ENCODE measurements at regions not wholly inside any gene's neighbourhood (a gene's known extent, or its start where the extent isn't known, plus 50 kb on each side); places are given as distances from the start of the nearest gene placed in this dataset.
"Not testable (repeated sequence)": the region's sequence is repeated elsewhere in the genome, so short reads cannot be mapped to it uniquely, and the experiment has no call there.

GRCh38 chr11:112623057-112623456 is 338.2 kb upstream of the NCAM1 start:
- H3K27ac ChIP-seq, result no peak overlapping the region
- no peak for TF ChIP-seq POLR2A (IDR thresholded peaks at IDR 0.05)
- no peak for TF ChIP-seq CTCF (IDR thresholded peaks at IDR 0.05)
- no peaks in the 10 kb centered on the region for H3K36me3 ChIP-seq
- DNase-seq, result no peak
- no peak overlapping the region for H3K4me3 ChIP-seq
- no peak for ATAC-seq
- no peaks in the 10 kb centered on the region for H3K9me3 ChIP-seq
- WGBS, 4 donors, result 46 to 74% (median 55%) methylated on average over 1 of the region's 1 CpG
- intact Hi-C loops (cut with DNase I), result no loop called here
- no peaks in the 10 kb centered on the region for H3K27me3 ChIP-seq
- H3K4me1 ChIP-seq, result no peaks in the 10 kb centered on the region

GRCh38 chr11:112624431-112624830 is 336.8 kb upstream of the NCAM1 start:
- no peak for TF ChIP-seq POLR2A (IDR thresholded peaks at IDR 0.05)
- no peak for TF ChIP-seq CTCF (IDR thresholded peaks at IDR 0.05)
- intact Hi-C loops (cut with DNase I), result no loop called here
- no peaks in the 10 kb centered on the region for H3K9me3 ChIP-seq
- no peak overlapping the region for H3K27ac ChIP-seq
- H3K27me3 ChIP-seq, result no peaks in the 10 kb centered on the region
- 75 to 87% (median 80%) methylated on average over 4 of the region's 4 CpGs for WGBS, 4 donors
- H3K36me3 ChIP-seq, result no peaks in the 10 kb centered on the region
- no peaks in the 10 kb centered on the region for H3K4me1 ChIP-seq
- ATAC-seq (no peak), DNase-seq (no peak)
- H3K4me3 ChIP-seq, result no peak overlapping the region

GRCh38 chr11:112624971-112625370 is 336.2 kb upstream of the NCAM1 start:
- H3K36me3 ChIP-seq; ATAC-seq; H3K27me3 ChIP-seq; intact Hi-C loops (cut with DNase I); H3K4me1 ChIP-seq; H3K9me3 ChIP-seq; H3K4me3 ChIP-seq; H3K27ac ChIP-seq; DNase-seq: not testable (repeated sequence)
- WGBS, 4 donors, result 69 to 83% (median 81%) methylated on average over 2 of the region's 2 CpGs

GRCh38 chr11:112625814-112626213 is 335.4 kb upstream of the NCAM1 start:
- no peak overlapping the region for H3K4me3 ChIP-seq
- intact Hi-C loops (cut with DNase I), result no loop called here
- H3K27me3 ChIP-seq, result no peaks in the 10 kb centered on the region
- H3K36me3 ChIP-seq, result no peaks in the 10 kb centered on the region
- no peak for ATAC-seq
- H3K9me3 ChIP-seq, result no peaks in the 10 kb centered on the region
- TF ChIP-seq CTCF (IDR thresholded peaks at IDR 0.05) (no peak), POLR2A (IDR thresholded peaks at IDR 0.05) (no peak)
- no peak for DNase-seq
- no peak overlapping the region for H3K27ac ChIP-seq
- 75 to 87% (median 81%) methylated on average over 3 of the region's 3 CpGs for WGBS, 4 donors
- H3K4me1 ChIP-seq, result peaks cover 0 to under 1% (median 0%) of the 10 kb centered on the region in 12 donors

GRCh38 chr11:112626731-112627130 is 334.5 kb upstream of the NCAM1 start:
- 81 to 88% (median 85%) methylated on average over 1 of the region's 1 CpG for WGBS, 4 donors
- no peak for ATAC-seq
- H3K36me3 ChIP-seq, result no peaks in the 10 kb centered on the region

More at GRCh38 chr11:112626731-112627130, 334.5 kb upstream of the NCAM1 start:
- H3K27ac ChIP-seq, result no peak overlapping the region
- no peak for TF ChIP-seq POLR2A (IDR thresholded peaks at IDR 0.05)
- TF ChIP-seq CTCF (IDR thresholded peaks at IDR 0.05), result no peak
- peaks cover 0 to 8% (median 0%) of the 10 kb centered on the region in 12 donors for H3K4me1 ChIP-seq
- DNase-seq, result no peak
- H3K9me3 ChIP-seq, result no peaks in the 10 kb centered on the region
- no peaks in the 10 kb centered on the region for H3K27me3 ChIP-seq
- no peak overlapping the region for H3K4me3 ChIP-seq
- intact Hi-C loops (cut with DNase I), result no loop called here
